HepG2 (cell line): ENCODE measurements at regions not wholly inside any gene's neighbourhood (a gene's known extent, or its start where the extent isn't known, plus 50 kb on each side); places are given as distances from the start of the nearest gene placed in this dataset.

Experiments used
- ASH2L ChIP-seq: fragments of 300-600, 200-600 bp; sonication (generic); IDR thresholded peaks from 2 replicates; pipeline ENCODE4 v1.7.0; 2017; ENCODE audit warnings: low read depth, mild to moderate bottlenecking, moderate library complexity, mixed read lengths, low read length; ENCODE audit not compliant: insufficient read length
- BHLHE40 ChIP-seq: IDR thresholded peaks from 2 replicates; pipeline ENCODE4 v1.6.1; 2011; ENCODE audit warnings: low read length, improper control_type of control experiment
- CTCF ChIP-seq: sonication (generic); formaldehyde crosslinking; IDR thresholded peaks from 2 replicates; pipeline ENCODE4 v1.5.0; 2020; ENCODE audit warnings: mild to moderate bottlenecking, missing genetic modification reagents, moderate library complexity
- E2F1 ChIP-seq: sonication (generic); formaldehyde crosslinking; IDR thresholded peaks from 2 replicates; pipeline ENCODE4 v1.5.0; 2020; ENCODE audit warnings: missing genetic modification reagents
- EZH2 ChIP-seq: conservative IDR thresholded peaks from 2 replicates; pipeline ENCODE4 v1.6.1; 2012; ENCODE audit warnings: mild to moderate bottlenecking, low read depth, low read length, moderate library complexity
- IKZF5 ChIP-seq: IDR thresholded peaks from 2 replicates; pipeline ENCODE4 v1.6.1; 2018; ENCODE audit warnings: missing genetic modification reagents, mild to moderate bottlenecking, missing compliant biosample characterization
- IRF9 ChIP-seq: sonication (generic); formaldehyde crosslinking; IDR thresholded peaks from 2 replicates; pipeline ENCODE4 v1.8.0; 2022; ENCODE audit warnings: missing genetic modification reagents, mild to moderate bottlenecking, borderline replicate concordance
- NFYC ChIP-seq: IDR thresholded peaks from 2 replicates; pipeline ENCODE4 v1.6.1; 2016; ENCODE audit warnings: missing genetic modification reagents, missing compliant biosample characterization
- TP53 ChIP-seq: sonication (generic); formaldehyde crosslinking; conservative IDR thresholded peaks from 2 replicates; pipeline ENCODE4 v1.4.0; 2020; ENCODE audit warnings: missing genetic modification reagents
- ZBTB20 ChIP-seq: sonication (generic); formaldehyde crosslinking; IDR thresholded peaks from 2 replicates; pipeline ENCODE4 v1.8.1; 2023; ENCODE audit warnings: missing genetic modification reagents, low read depth, mild to moderate bottlenecking, borderline replicate concordance
- ZBTB8A ChIP-seq: sonication (generic); formaldehyde crosslinking; IDR thresholded peaks from 2 replicates; pipeline ENCODE4 v1.4.0; 2020; ENCODE audit warnings: mild to moderate bottlenecking, low read depth, missing genetic modification reagents, borderline replicate concordance
- ZNF143 ChIP-seq: sonication (generic); formaldehyde crosslinking; IDR thresholded peaks from 2 replicates; pipeline ENCODE4 v1.4.0; 2020; ENCODE audit warnings: missing genetic modification reagents
- TF ChIP-seq, protein P1 (sequence below): sonication (generic); formaldehyde crosslinking; IDR thresholded peaks from 2 replicates; pipeline ENCODE4 v1.5.1; 2020; ENCODE audit warnings: missing genetic modification reagents, mild to moderate bottlenecking, borderline replicate concordance
- TF ChIP-seq, protein P2 (sequence below): IDR thresholded peaks from 2 replicates; pipeline ENCODE4 v1.6.1; 2012; ENCODE audit warnings: inconsistent platforms

- no peak for TF ChIP-seq TP53
- TF ChIP-seq CTCF (CRISPR knock-in tag) = no peak
- TF ChIP-seq BHLHE40 = no peak
- TF ChIP-seq, protein P1, sequence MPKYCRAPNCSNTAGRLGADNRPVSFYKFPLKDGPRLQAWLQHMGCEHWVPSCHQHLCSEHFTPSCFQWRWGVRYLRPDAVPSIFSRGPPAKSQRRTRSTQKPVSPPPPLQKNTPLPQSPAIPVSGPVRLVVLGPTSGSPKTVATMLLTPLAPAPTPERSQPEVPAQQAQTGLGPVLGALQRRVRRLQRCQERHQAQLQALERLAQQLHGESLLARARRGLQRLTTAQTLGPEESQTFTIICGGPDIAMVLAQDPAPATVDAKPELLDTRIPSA (CRISPR knock-in tag) = no peak
- TF ChIP-seq, protein P2, sequence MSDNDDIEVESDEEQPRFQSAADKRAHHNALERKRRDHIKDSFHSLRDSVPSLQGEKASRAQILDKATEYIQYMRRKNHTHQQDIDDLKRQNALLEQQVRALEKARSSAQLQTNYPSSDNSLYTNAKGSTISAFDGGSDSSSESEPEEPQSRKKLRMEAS = no peak
- TF ChIP-seq NFYC = no peak
- no peak for TF ChIP-seq EZH2
- no peak for TF ChIP-seq ZBTB8A (CRISPR knock-in tag)
- TF ChIP-seq ZNF143 (CRISPR knock-in tag) = no peak
- TF ChIP-seq ZBTB20 (CRISPR knock-in tag) = no peak
- TF ChIP-seq IRF9 (CRISPR knock-in tag) = no peak
- TF ChIP-seq E2F1 (CRISPR knock-in tag) = no peak
- no peak for TF ChIP-seq IKZF5 (CRISPR knock-in tag)
- no peak for TF ChIP-seq ASH2L
Observed at GRCh38 chr22:27175974-27176373, 518.6 kb downstream of the MIAT start.
